ENCODE measurements at regions not wholly inside any gene's neighbourhood (a gene's known extent, or its start where the extent isn't known, plus 50 kb on each side); places are given as distances from the start of the nearest gene placed in this dataset.
"Not testable (repeated sequence)": the region's sequence is repeated elsewhere in the genome, so short reads cannot be mapped to it uniquely, and the experiment has no call there.

DNA sequence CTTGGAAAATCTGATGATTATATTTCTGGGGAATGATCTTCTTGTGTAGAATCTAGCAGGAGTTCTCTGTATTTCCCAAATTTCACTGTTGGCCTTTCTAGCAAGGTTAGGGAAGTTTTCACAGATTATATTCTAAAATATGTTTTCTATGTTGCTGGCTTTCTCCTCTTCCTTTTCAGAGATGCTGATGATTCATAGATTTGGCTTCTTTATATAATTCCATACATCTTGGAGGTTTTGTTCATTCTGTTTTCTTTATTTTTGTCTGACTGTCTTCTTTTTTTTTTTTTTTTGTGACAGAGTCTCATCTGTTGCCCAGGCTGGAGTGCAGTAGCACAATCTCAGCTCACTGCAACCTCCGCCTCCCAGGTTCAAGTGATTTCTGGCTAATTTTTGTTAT lies 957.9 kb upstream of the SLIT2 start:
- FAIRE-seq = no peak

DNA sequence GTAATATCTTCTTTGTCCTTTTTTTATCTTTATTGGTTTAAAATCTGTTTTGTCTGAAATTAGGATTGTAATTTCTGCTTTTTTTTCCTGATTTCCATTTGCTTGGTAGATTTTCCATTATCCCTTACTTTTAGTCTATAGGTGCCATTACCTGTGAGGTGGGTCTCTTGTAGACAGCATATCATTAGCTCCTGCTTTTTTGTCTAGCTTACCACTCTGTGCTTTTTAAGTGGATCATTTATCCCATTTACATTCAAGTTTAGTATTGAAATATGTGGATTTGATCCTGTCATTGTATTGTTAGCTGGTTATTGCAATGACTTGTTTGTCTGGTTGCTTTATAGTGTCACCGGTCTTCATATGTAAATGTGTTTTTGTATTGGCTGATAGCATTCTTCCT lies 958.6 kb upstream of the SLIT2 start:
- FAIRE-seq = no peak

DNA sequence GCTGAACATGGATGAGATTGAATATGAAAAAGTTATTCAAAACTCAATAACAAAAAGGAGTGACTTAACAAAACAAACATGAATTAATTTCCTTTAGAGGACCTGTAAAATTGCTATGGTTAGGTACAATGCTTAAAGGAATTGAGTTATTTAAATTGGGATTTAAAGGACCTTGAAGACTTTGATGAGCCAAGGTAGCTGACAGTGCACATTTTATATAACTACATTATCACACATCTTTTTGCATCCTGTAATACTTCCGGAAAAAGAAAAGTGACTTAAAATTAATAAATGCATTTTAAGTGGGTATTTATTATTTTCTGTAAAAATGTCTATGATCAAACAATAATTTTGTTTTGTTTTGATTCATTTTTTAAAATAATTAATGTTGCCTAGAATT lies 964.8 kb upstream of the SLIT2 start:
- no peak for FAIRE-seq

DNA sequence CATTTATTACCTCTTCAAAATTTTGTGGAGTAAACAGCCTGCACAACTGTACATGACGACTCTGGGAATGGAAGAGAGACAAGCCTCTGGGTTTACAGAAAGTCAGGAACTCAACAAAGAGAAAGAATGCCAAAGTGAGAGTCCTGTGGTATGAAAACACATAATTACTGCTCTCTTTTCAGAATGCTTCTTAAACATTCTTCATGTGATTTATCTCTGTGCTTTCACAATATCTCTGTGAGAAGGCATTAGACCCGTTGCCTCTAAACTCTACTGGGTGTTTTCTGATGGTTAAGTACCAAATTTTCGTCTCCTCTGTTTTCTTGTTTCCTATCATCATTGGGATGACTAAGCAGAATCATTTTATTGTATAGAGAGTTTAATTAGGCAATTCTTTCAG lies 966.6 kb upstream of the SLIT2 start:
- no peak for FAIRE-seq

DNA sequence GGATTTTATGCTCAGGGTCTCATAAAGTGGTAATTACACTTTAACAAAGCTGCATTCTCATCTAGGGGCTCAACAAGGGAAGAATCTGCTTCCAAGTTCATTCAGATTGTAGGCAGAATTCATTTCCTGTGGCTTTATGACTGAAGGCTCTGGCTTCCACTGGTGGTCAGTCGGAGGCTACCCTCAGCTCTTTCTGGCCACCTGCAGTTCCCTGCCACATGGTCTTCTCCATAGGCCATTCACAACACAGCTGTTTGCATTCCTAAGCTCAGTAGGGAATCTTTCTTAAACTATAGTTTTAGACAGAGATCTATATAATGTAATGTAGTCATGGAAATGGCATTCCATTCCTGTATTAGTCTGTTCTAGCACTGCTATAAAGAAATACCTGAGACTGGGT lies 973.0 kb upstream of the SLIT2 start:
- no peak for FAIRE-seq

DNA sequence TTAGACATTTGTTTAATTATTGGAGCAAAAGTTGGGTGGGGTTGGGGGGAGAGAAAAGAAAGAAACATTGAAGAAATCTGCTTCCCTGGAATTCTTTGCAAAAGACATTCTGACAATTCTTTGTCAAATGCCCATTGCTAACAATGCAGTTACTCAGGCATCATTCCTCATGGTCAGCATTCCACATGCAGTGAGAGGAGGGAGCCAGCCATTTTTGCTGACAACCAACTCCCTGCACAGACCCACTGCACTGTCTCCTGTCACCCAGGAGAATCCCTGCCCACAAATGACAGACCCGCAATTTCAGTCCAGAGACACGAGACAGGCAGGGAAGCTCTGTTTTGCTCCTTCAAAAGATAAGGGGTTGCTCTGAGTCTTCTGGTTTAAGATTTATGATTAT lies 985.1 kb upstream of the SLIT2 start:
- FAIRE-seq = no peak

DNA sequence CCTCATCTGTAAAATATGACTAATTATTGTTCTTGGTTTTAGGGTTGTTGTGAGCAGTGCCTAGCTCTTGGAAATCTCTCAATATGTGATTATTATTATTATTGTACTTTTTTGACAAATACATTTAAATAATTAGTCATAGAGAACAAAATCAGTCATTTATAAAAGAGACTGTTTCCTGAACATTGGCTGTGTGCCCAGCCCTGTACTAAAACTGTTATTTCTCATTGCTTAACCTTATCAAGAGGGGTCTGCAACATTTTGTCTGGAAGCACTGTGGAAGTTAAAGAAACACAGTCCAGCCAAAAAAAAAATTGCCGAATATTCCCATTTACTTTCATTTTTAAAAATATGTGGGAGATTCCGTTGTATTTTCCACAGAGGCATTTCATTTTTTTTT lies 989.2 kb upstream of the SLIT2 start:
- FAIRE-seq = no peak

DNA sequence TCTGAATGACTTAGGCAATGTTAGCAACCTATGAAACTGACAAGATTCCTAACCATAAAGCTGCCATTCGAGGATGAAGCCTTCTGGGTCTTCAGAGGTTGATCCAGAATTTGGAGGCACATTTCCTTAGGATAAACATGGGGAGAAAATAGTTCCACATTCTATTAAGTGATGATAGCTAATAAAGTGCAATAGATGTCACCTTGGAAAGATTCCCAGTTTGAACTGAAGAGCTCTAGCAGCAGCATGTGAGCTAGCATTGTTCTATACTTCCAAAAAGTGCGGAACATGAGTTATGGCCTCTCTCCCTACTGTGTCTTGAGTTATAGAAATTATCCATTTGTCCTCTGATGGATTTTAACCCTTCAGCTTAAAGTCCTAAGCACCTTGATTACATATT lies 991.4 kb upstream of the SLIT2 start:
- FAIRE-seq = no peak

DNA sequence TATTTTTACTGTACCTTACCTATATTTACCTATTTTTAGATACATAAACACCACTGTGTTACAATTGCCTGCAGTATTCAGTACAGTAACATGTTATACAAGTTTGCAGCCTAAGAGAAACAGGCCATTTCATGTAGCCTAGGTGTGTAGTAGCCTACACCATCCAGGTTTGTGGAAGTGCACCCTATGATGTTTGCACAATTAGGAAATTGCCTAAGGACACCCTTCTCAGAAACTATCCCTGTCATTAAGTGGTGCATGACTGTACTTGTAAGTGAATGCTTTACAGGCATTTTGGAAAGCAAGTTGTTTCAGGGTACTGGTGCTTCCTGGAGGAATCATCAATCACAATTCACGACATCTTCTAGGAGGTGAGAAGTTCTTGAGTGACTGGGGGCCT lies 991.8 kb upstream of the SLIT2 start:
- FAIRE-seq = no peak

DNA sequence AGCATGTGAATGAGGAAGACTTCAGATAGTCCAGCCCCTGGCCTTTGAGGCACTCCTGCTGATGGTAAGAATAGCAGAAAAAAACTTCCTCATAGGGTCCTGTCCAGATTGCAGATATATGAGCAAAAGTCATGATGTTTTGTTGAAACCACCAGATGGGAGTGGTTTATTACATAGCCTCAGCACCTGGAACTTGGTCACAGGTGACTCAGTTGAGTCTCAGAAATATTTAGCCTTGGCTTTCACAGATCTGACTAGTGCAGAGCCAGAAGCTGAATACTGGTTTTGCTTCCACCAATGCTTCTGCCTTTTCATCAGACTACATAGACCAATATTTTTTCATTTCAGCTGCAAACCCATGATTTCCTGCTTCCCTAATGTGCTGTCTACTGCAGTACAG lies 994.9 kb upstream of the SLIT2 start:
- FAIRE-seq = no peak

DNA sequence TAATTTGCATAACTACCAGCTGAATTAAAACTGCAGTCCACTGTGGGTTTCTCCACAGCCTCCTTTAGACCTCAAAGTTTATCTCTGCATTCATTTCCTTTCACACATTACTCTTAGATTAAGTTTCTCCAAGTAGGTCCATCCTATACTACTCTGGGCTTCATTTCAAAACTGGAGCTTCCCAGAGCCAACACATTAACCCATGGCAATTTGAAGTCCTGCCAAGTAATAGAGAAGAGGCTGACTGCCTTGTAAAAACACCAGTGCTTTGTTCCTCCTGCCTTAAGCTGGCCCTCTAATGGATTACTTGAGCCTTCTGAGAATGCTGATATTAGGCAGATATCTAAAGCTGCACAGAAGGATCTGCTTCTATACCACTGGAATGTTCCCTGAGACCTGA lies 997.2 kb upstream of the SLIT2 start:
- no peak for FAIRE-seq

DNA sequence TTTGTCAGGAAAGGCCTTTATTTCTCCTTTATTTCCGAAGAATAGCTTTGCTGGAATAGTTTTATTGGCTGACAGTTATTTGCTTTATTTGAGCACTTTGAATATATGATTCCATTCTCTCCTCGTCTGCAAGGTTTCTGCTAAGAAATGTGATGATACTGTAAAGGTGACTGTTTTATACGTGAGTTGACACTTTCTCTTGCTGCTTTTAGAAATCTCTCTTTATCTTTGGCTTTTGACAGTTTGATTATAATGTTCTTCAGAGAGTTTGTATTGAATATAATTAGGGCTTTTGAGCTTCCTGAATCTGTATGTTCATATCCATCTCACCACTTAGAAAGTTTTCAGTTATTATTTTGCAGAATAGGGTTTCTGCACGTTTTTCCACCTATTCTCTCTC lies 1003.7 kb upstream of the SLIT2 start:
- FAIRE-seq = no peak

DNA sequence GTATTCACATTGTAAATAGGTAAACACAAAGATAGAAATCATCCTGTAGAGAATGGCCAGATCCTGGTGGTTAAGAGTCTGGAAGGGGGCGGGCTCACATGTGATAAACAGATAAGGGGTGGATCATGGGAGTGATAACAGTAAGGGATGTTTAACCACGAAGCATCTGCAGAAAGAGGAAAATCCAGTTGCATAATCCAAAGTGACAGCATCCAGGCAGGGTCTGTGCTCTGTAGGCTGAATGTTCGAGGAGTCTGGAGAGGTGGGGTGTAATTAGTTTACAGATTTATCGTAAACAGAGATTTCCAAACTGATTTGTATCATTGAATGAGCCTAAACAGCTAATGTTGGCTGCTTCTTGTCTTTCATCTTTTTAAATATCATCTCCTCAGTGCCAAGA lies 1009.8 kb upstream of the SLIT2 start:
- no peak for FAIRE-seq

DNA sequence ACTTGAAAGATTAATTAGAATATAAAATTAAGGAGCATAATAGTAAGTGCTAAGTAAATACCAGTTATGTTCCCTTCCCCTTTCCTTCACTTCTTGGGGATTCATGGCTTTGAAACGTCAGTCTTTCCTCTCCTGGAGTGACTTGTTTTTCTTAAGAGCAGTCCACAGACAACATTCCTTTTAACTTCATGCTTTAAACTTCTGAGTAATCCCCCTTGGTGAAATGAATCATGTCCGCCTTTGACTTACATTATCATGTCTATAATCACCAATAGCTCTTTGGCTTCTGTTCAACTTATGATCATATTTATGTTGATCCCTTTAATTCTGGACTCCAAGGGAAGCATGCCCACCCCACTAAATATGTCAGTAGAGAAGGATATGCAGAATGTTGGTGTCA lies 1012.1 kb upstream of the SLIT2 start:
- FAIRE-seq = no peak

DNA sequence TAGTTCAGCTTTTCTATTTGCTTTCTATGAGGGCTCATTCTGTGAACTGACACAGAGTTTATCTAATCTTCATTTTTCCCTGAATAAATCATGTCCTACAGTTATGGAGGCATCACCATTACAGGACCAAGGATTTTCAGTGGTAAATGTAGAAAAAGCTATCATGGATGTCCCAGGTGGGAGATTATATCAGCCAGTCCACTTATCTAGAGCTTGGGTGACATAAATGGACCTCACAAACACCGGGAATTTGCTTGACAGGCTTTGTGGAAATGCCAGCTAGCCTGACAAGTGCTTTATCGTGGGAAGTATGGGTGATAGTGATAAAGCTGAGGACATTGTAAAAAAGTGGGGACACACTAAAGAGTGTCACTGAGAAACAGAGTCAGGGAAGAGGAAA lies 1015.2 kb upstream of the SLIT2 start:
- no peak for FAIRE-seq

DNA sequence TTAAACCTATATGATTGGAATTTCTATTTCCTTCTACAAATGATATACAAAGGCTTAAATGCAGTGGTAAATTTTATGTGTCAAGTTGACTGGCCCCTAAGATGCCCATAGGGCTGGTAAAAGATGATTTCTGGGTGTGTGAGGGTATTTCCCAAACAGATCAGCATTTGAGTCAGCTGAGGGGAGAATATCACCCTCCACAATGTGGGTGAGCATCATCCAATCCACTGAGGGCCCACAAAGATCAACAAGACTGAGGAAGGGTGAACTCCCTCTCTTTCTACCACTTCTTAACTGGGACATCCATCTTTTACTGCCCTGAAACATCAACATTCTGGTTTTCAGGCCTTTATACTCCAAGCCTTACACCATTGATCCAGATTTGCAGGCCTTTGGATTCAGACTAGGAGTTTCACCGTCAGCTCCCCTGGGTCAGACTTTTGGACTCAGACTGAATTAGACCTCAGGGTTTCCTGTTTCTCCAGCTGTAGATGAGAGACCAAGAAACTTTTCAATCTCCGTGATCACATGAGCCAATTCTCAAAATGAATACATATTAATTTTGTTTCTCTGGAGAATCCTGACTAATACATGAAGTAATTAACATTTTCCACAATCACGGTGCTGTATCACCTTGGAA lies 1020.7 kb upstream of the SLIT2 start:
- FAIRE-seq = no peak

DNA sequence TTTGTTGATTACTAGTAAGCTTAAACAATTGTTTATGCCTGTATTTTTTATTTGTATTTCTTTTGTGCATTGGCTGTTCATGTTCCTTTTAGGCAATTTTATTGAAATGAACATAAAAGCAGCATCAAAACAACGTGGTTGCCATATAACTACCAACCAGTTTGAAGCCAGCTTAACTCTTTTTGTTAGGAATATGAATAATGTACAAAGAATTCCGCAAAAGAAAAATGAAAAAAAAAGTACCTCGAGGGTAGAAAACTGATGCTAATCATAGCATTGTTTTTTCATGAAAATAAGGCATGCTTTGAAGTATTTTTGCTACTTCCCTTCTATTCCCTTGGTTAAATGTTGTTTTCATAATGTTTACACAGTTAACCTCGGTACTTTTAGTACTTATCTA lies 1024.0 kb upstream of the SLIT2 start:
- FAIRE-seq = no peak

DNA sequence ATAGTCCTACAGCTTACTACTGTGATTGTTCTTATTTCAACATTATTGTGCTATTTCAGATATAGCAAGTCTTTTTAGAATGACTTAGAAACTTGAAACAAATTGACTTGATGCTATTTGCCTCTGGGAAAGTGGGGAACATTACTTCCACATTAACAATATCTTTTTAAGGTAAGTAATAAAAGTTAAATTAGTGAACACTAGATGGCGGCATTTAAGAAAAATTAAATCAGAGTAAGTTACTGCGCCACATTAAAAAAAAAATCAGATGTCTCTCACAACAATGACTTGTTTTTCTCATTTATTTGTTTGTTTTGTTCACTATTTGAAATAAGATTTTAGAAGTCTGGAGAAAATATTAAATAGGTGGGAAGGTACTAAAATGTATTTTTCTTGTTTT lies 1026.9 kb upstream of the SLIT2 start:
- FAIRE-seq = peak; percentile 97

DNA sequence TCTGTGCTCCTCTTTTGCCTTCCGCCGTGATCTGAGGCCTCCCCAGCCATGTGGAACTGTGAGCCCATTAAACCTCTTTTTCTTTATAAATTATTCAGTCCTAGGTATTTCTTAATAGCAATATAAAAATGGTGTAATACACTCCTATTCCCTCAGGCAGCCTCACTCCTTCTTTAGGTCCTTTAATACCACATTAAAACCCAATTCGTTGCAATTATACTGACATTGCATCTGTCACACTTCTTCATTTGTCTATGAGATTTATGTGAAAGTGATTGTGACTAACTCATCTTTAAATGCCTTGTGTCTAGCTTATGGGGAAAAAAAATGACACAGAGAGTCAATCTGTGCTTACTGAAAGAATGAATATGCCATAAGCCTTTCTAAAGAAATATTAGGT lies 1035.2 kb upstream of the SLIT2 start:
- FAIRE-seq = no peak

DNA sequence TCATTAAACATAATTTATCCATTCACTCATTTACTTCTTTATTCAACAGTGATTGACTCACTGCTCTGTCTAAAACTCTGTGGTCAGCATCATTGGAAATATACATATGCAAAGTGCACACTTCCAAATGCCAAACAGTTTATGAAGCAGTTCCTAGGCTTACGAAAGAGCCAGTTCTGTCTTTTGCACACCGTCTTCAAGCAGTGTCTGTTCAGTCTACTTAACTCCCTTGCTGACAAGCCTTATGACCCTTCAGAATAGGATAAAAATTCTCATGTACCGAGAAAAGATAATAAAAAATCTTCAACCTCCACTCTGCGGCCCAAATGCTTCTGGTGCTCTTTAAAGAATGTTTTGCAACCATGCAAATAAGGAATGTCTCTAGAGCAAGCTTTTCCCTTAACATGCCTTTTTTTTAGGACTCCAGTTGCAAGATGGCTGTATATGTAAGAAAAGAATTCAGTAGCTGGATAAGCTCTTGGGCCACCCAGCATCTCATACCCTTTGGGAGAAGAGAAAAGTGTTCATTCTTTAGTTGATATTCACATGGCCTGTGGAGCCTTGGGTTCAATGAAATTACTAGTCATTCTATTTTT lies 1037.0 kb upstream of the SLIT2 start:
- no peak for FAIRE-seq

DNA sequence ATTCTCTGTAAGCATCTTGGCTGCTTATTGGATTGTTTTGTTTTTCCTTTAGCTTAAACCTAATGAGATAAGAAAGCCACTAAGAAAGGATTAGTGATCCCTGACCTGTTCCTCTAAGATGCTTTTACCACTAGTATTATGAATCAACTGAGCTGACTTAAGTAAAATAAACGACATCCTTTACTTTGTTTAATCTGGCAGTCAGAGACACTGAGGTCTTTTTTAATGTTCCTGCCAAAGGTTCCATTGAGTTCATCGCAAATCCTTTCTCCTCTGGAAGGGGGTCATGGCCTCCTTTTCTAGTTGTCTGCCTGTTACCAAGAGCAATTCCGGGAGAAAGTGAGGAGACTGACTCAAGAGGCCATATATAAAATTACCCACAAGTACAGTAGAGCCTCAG lies 1038.3 kb upstream of the SLIT2 start:
- no peak for FAIRE-seq

DNA sequence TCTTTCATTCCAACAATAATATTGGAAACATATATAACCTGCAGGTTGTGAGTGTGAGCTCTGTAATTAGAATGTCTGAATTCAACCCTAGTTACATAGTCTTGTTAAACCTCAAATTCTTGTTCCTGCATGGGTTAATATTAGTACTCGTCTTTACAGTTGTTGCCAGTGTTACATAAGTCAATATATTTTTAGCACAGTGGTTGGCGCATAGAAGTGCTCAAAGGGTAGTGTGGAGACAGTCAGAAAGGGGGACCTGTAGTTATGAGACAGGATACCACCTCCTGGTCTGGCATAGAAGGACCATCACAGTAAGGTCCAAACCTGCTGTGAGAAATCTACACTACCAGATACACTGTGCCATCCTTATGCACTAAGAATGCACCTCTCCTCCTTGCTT lies 1045.9 kb upstream of the SLIT2 start:
- FAIRE-seq = no peak

DNA sequence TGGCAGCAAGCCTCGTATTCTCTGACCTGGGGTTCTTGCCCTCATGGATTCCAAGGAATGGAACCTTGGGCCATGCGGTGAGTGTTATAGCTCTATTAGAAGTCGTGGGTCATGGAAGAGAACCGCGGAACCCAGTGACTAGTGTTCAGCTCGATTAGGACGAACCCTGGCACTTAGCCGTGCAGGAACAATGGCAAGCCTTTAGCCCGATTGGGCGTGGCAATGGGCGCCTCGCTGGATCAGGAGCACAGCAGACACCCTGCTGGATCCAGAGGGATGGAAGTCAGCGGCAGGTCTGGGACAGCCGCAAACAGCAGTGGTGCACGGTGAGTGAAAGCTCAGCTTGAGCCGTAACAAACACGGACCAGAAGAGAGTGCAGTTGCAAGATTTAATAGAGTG lies 1053.9 kb upstream of the SLIT2 start:
- not testable (repeated sequence) for FAIRE-seq

DNA sequence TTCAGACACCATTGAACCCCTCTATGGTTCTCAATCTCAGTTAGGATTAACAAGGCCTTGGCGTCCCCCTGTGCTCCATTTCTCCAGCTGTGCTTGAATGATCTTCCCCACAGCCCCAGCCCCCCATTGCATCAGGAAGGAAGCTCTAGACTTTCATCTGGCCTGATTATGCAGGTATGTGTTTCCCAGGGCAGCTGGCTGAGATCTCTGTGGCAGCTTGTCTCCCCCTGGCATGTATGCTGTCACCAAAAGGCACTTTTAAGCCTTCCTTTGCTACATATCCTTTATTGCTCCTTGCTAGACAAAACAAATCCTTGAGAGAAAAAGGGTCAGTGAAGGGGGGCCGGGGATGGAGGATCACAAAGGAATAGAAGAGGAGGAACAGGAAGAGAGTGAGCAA lies 1056.0 kb upstream of the SLIT2 start:
- no peak for FAIRE-seq

DNA sequence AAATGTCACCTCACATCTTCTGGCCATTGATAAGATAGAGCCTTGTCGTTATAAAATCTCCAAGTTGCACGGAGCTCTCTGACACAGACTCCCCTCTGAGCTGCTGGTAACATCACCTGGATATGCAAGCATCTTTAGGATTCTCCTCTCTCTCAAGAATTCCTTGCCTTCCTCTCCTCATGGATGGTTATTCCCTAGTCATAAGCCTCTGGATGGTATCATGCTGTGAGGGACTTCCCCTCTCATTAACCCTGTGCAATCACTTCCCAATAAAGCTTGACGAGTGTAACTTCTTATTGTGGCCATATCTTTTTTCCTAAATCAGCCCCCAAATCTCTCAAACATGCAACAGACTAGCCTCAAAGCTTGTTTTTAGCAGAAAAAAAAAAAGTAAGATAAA lies 1057.0 kb upstream of the SLIT2 start:
- FAIRE-seq = no peak

Data from A204.1 (cell line).